Activated CD4-positive, alpha-beta memory T cell treated with anti-CD3 and anti-CD28 coated beads, Interleukin-2, amount 10 ng/mL, durations not matched to agents 7 days and 5 days (primary cell): ENCODE measurements at regions not wholly inside any gene's neighbourhood (a gene's known extent, or its start where the extent isn't known, plus 50 kb on each side); places are given as distances from the start of the nearest gene placed in this dataset.

Experiments
- CTCF ChIA-PET: fragments of 350-600 bp; sonication (Branson Sonifier 250); formaldehyde crosslinking; loops from one replicate; lab custom pipeline; 2021; ENCODE audit warnings: antibody characterized with exemption, inconsistent platforms; lab: Charles Lee
- POLR2A ChIA-PET: fragments of 350-600 bp; sonication (Branson Sonifier 250); formaldehyde crosslinking; loops from one replicate; lab custom pipeline; 2021; ENCODE audit warnings: antibody characterized with exemption; lab: Charles Lee
- DNase-seq: peaks from one replicate; pipeline ENCODE4 v3.0.0-alpha.2; 2020
- H3K27ac Mint-ChIP-seq: one replicate; pipeline ENCODE4 v1.8.0; 2021; ENCODE audit warnings: mild to moderate bottlenecking, mixed read lengths
- H3K27me3 Mint-ChIP-seq: one replicate; pipeline ENCODE4 v1.8.0; 2021; ENCODE audit warnings: mixed read lengths
- H3K36me3 Mint-ChIP-seq: one replicate; pipeline ENCODE4 v1.8.0; 2021; ENCODE audit warnings: low read depth, mixed read lengths
- H3K4me1 Mint-ChIP-seq: one replicate; pipeline ENCODE4 v1.8.0; 2021; ENCODE audit warnings: mixed read lengths
- H3K4me3 Mint-ChIP-seq: one replicate; pipeline ENCODE4 v1.8.0; 2021; ENCODE audit warnings: mild to moderate bottlenecking, mixed read lengths
- H3K9me3 Mint-ChIP-seq: one replicate; pipeline ENCODE4 v1.8.0; 2021; ENCODE audit warnings: mixed read lengths

DNA sequence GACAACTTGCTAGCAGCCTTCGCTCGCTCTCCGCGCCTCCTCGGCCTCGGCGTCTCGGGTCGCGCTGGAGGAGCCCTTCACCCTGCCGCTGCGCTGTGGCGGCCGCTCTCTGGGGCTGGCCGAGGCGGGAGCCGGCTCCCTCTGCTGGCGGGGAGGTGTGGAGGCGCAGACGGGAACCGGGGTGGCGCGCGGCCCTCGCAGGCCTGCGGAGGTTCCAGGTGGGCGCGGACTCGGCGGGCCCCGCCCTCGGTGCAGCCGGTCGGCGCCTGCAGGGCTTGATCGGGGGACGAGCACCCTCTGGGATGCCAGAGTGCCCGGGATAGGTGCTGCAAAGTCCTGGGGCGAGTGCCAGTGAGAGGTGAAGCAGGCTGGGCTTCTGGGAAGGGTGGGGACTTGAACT lies 989.9 kb downstream of the ROBO2 start:
- CTCF ChIA-PET = no interaction called here
- no peak for DNase-seq
- Mint-ChIP-seq H3K36me3 (no peaks in the 10 kb centered on the region), H3K9me3 (peaks cover 2% of the 10 kb centered on the region), H3K4me3 (no peak overlapping the region), H3K27me3 (no peaks in the 10 kb centered on the region), H3K27ac (no peak overlapping the region), H3K4me1 (no peaks in the 10 kb centered on the region)
- POLR2A ChIA-PET = no interaction called here

DNA sequence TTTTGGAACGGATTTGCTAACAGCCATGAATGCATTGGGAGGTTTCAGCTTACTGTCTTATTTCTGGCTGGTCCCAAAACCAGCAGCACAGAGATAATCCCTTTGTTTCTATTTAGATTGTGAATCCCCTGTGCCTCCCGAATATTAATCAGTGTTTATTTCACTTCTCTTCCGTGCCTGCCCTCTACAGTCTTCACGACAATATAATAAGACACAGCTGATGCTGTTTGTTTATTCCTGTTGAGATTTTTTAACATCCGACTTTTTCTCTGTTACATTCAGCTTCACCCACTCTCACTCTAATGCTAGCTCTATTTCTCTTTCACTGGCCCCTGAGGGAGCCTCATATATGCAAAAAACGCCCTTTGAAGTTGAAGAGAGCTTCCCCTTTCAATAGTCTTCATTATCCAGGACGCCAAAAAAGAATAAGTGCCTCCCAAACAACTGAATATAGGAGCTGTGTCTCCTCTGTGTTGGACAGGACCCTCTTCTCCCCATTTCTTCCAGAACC lies 995.3 kb downstream of the ROBO2 start:
- Mint-ChIP-seq H3K27me3 (no peaks in the 10 kb centered on the region), H3K4me3 (no peak overlapping the region), H3K9me3 (peaks cover under 1% of the 10 kb centered on the region), H3K27ac (no peak overlapping the region), H3K4me1 (no peaks in the 10 kb centered on the region), H3K36me3 (no peaks in the 10 kb centered on the region)
- no peak for DNase-seq
- ChIA-PET POLR2A (no interaction called here), CTCF (no interaction called here)

DNA sequence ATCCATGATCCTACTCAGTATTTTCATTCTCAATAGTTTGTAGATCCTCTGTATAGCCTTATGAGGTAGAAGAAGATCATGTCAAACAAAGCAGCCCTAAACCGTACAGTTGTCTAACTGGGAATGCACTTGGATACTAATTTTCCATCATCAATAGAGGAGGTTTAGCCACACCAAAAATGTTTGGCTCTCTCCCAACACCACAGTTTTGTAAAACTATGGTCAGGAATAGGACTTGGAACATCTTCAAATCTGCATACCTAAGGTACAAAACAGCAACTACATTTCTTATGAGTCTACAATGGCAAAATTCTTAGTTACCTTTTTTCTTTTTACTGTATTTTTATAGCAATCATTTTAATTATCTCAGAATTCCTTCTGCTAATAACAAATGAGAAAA lies 1001.6 kb downstream of the ROBO2 start:
- no peaks in the 10 kb centered on the region for H3K9me3 Mint-ChIP-seq
- no peak overlapping the region for H3K27ac Mint-ChIP-seq
- DNase-seq = no peak
- H3K4me1 Mint-ChIP-seq = no peaks in the 10 kb centered on the region
- ChIA-PET CTCF (no interaction called here), POLR2A (no interaction called here)
- no peaks in the 10 kb centered on the region for H3K27me3 Mint-ChIP-seq
- no peaks in the 10 kb centered on the region for H3K36me3 Mint-ChIP-seq
- H3K4me3 Mint-ChIP-seq = no peak overlapping the region

GRCh38 chr3:78046566-78046965 lies 1006.7 kb downstream of the ROBO2 start:
- Mint-ChIP-seq H3K36me3 (no peaks in the 10 kb centered on the region), H3K27me3 (no peaks in the 10 kb centered on the region), H3K4me3 (no peak overlapping the region), H3K9me3 (no peaks in the 10 kb centered on the region), H3K27ac (no peak overlapping the region), H3K4me1 (no peaks in the 10 kb centered on the region)
- DNase-seq = no peak
- ChIA-PET POLR2A (no interaction called here), CTCF (no interaction called here)

DNA sequence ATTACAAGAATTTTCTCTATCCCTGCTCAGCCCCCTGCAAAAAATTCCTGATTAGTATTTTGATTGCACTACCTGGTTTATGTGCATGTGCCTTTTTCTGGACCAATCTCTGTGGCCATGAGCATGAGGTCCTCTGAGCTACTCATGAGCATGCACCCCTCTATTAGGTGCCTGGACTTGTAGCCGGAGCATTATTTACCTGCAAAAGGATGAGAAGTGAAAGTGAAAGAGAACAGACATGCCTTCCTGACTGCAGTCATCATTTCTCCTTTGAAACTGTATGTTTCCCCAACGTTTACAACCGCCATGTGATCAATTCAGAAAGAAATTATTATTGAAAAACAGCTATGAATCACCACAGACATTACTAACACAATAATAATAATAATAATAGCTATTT lies 1008.8 kb downstream of the ROBO2 start:
- Mint-ChIP-seq H3K9me3 (no peaks in the 10 kb centered on the region), H3K4me1 (no peaks in the 10 kb centered on the region), H3K27ac (no peak overlapping the region), H3K27me3 (no peaks in the 10 kb centered on the region), H3K36me3 (no peaks in the 10 kb centered on the region), H3K4me3 (no peak overlapping the region)
- no peak for DNase-seq
- POLR2A ChIA-PET = no interaction called here
- CTCF ChIA-PET = no interaction called here

DNA sequence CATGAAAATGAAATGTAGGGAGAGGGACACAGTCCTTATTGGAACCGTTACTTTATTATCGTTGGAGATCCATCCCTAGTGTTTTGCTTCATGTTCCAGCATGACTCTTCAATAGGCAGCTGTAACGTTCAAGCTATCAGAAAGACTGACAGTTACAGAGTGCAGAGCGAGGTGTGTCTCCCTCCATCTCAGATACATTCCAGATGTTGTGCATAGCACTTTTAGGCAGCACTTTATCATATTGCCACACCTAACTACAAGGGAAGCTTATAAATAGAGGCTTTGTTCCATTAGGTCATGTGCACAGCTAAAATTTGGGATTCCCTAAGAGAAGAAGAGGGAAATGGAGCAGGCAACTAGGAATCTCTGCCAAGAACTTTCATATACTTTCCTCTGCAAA lies 1009.6 kb downstream of the ROBO2 start:
- Mint-ChIP-seq H3K4me1 (no peaks in the 10 kb centered on the region), H3K27ac (no peak overlapping the region), H3K27me3 (no peaks in the 10 kb centered on the region), H3K4me3 (no peak overlapping the region), H3K9me3 (peaks cover 5% of the 10 kb centered on the region), H3K36me3 (no peaks in the 10 kb centered on the region)
- ChIA-PET CTCF (no interaction called here), POLR2A (no interaction called here)
- DNase-seq = no peak

DNA sequence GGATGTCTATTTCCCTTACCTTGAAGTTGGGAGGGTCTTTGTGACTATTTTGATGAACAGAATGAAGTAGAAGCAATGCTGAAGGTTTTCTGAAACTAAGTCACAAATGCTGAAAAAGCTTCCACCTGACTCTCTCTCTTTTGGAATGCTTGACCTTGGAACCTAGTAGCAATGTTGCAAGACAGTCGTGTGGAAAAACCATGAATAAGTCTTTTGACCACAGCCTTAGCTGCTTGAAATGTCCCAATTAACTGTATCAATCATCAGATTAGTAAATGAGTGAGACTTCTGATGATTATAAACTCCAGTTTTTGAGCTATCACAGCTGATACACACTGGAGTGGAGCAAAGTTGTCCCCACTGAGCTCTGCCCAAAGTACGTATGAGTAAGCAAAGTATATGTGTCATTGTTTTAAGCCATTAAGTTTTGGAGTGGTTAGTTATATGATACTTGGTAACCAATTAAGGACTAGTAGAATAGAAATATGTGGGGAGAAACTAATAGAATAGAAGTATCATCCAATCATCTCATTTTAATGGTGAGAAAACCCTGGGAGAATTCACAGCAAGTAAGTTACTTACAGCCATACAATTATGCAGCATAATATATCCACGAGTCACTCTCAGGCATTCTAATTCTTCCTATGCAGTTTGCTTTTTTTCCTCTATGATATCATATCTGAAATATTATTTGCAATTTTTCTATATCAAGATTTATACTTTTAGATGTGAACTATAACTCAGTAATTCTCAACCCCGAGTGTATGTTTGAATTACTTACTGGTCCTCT lies 1010.6 kb downstream of the ROBO2 start:
- POLR2A ChIA-PET = no interaction called here

GRCh38 chr3:78052746-78053145 lies 1012.8 kb downstream of the ROBO2 start:
- peaks cover 8% of the 10 kb centered on the region for H3K9me3 Mint-ChIP-seq
- no peaks in the 10 kb centered on the region for H3K4me1 Mint-ChIP-seq
- H3K4me3 Mint-ChIP-seq = no peak overlapping the region
- no peaks in the 10 kb centered on the region for H3K36me3 Mint-ChIP-seq
- H3K27me3 Mint-ChIP-seq = no peaks in the 10 kb centered on the region
- no peak overlapping the region for H3K27ac Mint-ChIP-seq
- ChIA-PET CTCF (no interaction called here), POLR2A (no interaction called here)
- DNase-seq = no peak

More for the DNA sequence above, 1010.6 kb downstream of the ROBO2 start:
- no peak for DNase-seq
- H3K4me3 Mint-ChIP-seq = no peak overlapping the region
- H3K27me3 Mint-ChIP-seq = no peaks in the 10 kb centered on the region
- CTCF ChIA-PET = no interaction called here
- H3K36me3 Mint-ChIP-seq = no peaks in the 10 kb centered on the region
- H3K27ac Mint-ChIP-seq = no peak overlapping the region
- no peaks in the 10 kb centered on the region for H3K4me1 Mint-ChIP-seq
- H3K9me3 Mint-ChIP-seq = peaks cover 6% of the 10 kb centered on the region

GRCh38 chr3:78066287-78066686 lies 1026.4 kb downstream of the ROBO2 start:
- no peak overlapping the region for H3K4me3 Mint-ChIP-seq
- peaks cover 11% of the 10 kb centered on the region for H3K9me3 Mint-ChIP-seq
- no peaks in the 10 kb centered on the region for H3K36me3 Mint-ChIP-seq
- no peak overlapping the region for H3K27ac Mint-ChIP-seq
- DNase-seq = no peak
- ChIA-PET CTCF (no interaction called here), POLR2A (no interaction called here)
- no peaks in the 10 kb centered on the region for H3K27me3 Mint-ChIP-seq
- H3K4me1 Mint-ChIP-seq = no peaks in the 10 kb centered on the region

GRCh38 chr3:78070188-78070587 lies 1030.3 kb downstream of the ROBO2 start:
- Mint-ChIP-seq H3K4me3 (no peak overlapping the region), H3K27me3 (no peaks in the 10 kb centered on the region), H3K9me3 (peaks cover 5% of the 10 kb centered on the region), H3K27ac (no peak overlapping the region), H3K4me1 (no peaks in the 10 kb centered on the region), H3K36me3 (no peaks in the 10 kb centered on the region)
- no peak for DNase-seq
- POLR2A ChIA-PET = no interaction called here
- CTCF ChIA-PET = no interaction called here

DNA sequence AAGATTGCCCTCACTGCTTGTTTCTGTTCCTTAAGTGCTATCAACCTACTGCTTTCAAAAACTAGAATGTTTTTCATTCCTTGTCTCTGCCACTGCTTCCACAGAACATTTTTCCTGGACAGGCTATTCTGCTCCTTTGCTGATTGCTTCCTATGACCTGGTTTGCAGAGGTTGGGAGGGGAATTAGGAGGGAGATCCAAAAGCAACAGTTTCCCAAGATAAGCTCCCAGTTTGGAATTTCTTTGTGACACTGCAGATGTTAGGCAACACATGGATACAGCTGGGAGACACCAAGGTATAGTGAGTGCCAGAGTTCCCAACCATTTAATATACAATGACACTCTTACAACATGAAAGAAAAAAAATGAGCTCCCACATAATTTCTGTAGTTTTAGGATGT lies 1036.5 kb downstream of the ROBO2 start:
- POLR2A ChIA-PET = no interaction called here
- H3K27me3 Mint-ChIP-seq = no peaks in the 10 kb centered on the region
- no peaks in the 10 kb centered on the region for H3K4me1 Mint-ChIP-seq
- H3K27ac Mint-ChIP-seq = no peak overlapping the region
- H3K9me3 Mint-ChIP-seq = peaks cover 10% of the 10 kb centered on the region
- CTCF ChIA-PET = no interaction called here
- DNase-seq = no peak
- no peaks in the 10 kb centered on the region for H3K36me3 Mint-ChIP-seq
- H3K4me3 Mint-ChIP-seq = no peak overlapping the region

- ChIA-PET CTCF (no interaction called here), POLR2A (no interaction called here)
- H3K4me3 Mint-ChIP-seq = no peak overlapping the region
- DNase-seq = no peak
- H3K4me1 Mint-ChIP-seq = no peaks in the 10 kb centered on the region
- H3K36me3 Mint-ChIP-seq = no peaks in the 10 kb centered on the region
- no peaks in the 10 kb centered on the region for H3K27me3 Mint-ChIP-seq
- peaks cover 10% of the 10 kb centered on the region for H3K9me3 Mint-ChIP-seq
- no peak overlapping the region for H3K27ac Mint-ChIP-seq
Observed at GRCh38 chr3:78077178-78077577, 1037.3 kb downstream of the ROBO2 start.

DNA sequence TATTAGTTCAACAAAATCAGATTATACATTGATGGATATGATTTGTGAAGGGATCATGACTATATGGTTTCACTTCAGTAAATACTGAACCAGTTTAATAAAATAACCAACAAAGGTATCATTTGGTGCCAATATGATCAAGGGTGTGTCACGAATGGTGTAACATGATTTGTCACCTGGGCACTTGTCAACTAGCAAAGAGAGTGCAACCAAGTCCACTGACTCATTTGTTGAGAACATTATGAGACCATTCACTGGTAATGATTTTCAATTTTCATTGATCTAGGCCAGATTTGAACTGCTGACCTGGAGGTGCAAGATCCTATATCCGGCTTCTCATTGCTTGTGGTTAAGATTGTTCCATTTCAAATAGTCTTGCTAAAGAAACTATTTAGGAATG lies 1037.9 kb downstream of the ROBO2 start:
- Mint-ChIP-seq H3K4me3 (no peak overlapping the region), H3K9me3 (peaks cover 10% of the 10 kb centered on the region), H3K4me1 (no peaks in the 10 kb centered on the region), H3K36me3 (no peaks in the 10 kb centered on the region), H3K27ac (no peak overlapping the region), H3K27me3 (no peaks in the 10 kb centered on the region)
- DNase-seq = no peak
- CTCF ChIA-PET = no interaction called here
- POLR2A ChIA-PET = no interaction called here

DNA sequence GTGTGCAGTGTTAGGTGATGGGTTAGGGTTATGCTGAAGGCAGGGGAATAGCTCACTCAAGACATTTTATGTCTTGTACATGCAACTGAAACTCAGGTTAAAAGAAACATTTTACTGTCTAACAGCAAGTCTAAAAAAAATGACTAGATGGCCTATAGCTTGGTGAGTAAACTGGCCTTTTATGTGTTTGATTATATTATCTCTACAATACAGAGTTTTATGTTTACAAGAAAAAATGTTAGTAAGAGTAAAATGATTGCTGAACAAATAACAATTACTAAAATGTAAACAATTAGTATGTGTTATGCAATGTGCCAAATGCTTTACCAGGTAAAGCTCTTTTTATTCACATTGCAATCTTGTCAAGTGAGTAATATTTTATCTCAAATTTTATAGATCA lies 1039.6 kb downstream of the ROBO2 start:
- DNase-seq = no peak
- Mint-ChIP-seq H3K4me1 (no peaks in the 10 kb centered on the region), H3K9me3 (peaks cover 12% of the 10 kb centered on the region), H3K36me3 (no peaks in the 10 kb centered on the region), H3K4me3 (no peak overlapping the region), H3K27me3 (no peaks in the 10 kb centered on the region), H3K27ac (no peak overlapping the region)
- POLR2A ChIA-PET = no interaction called here
- CTCF ChIA-PET = interaction anchor here (0.5 kb wide), 1 partner anchor 10 kb away, joined by 3 read pairs; no protein-coding TSS in a partner anchor
